ENCODE measurements at regions not wholly inside any gene's neighbourhood (a gene's known extent, or its start where the extent isn't known, plus 50 kb on each side); places are given as distances from the start of the nearest gene placed in this dataset.

GRCh38 chr5:64110222-64110621 lies 55.4 kb upstream of the RNF180 start:
- DNase-seq (ENCODE audit: low spot score): no peak

GRCh38 chr5:64108674-64109073 lies 57.0 kb upstream of the RNF180 start:
- DNase-seq (ENCODE audit: low spot score): no peak

- DNase-seq (ENCODE audit: low spot score): no peak
These were observed 65.4 kb upstream of the RNF180 start for GRCh38 chr5:64100203-64100602.

GRCh38 chr5:64096771-64097170 lies 68.9 kb upstream of the RNF180 start:
- no peak for DNase-seq (ENCODE audit: low spot score)

- no peak for DNase-seq (ENCODE audit: low spot score)
These were observed 88.1 kb upstream of the RNF180 start for GRCh38 chr5:64077589-64077988.

GRCh38 chr5:64074533-64074932 lies 91.1 kb upstream of the RNF180 start:
- DNase-seq (ENCODE audit: low spot score): peak; percentile 6

- no peak for DNase-seq (ENCODE audit: low spot score)
These were observed 96.2 kb upstream of the RNF180 start for GRCh38 chr5:64069486-64069885.

- no peak for DNase-seq (ENCODE audit: low spot score)
These were observed 88.1 kb upstream of the HTR1A start for GRCh38 chr5:64050296-64050695.

- no peak for DNase-seq (ENCODE audit: low spot score)
These were observed 78.2 kb upstream of the HTR1A start for GRCh38 chr5:64040490-64040889.

- no peak for DNase-seq (ENCODE audit: low spot score)
These were observed 64.2 kb upstream of the HTR1A start for GRCh38 chr5:64026493-64026892.

GRCh38 chr5:64019746-64020145 lies 57.5 kb upstream of the HTR1A start:
- DNase-seq (ENCODE audit: low spot score): no peak

GRCh38 chr5:64018966-64019365 lies 56.7 kb upstream of the HTR1A start:
- no peak for DNase-seq (ENCODE audit: low spot score)

- no peak for DNase-seq (ENCODE audit: low spot score)
These were observed 53.6 kb upstream of the HTR1A start for GRCh38 chr5:64015824-64016223.
